GM23338 (cell line): ENCODE measurements at regions not wholly inside any gene's neighbourhood (a gene's known extent, or its start where the extent isn't known, plus 50 kb on each side); places are given as distances from the start of the nearest gene placed in this dataset.

Experiments
- CREB1 ChIP-seq: fragments of 250-450 bp; sonication (Bioruptor Pico); IDR thresholded peaks from 2 replicates; pipeline ENCODE4 v1.5.0; 2020; ENCODE audit warnings: low read depth, mild to moderate bottlenecking, moderate library complexity
- CTCF ChIP-seq, 2 experiments: fragments of 200-600 bp in 1 of 2; sonication (generic) in 1 of 2; conservative IDR thresholded peaks; 2 replicates each; pipeline versions ENCODE4 v1.5.1 to v1.6.1; 2016 to 2017; ENCODE audit warnings: antibody characterized with exemption in 2 of 2, low read depth in 2 of 2, mild to moderate bottlenecking in 2 of 2, moderate library complexity in 1 of 2
- ETS1 ChIP-seq: IDR thresholded peaks from 2 replicates; pipeline ENCODE4 v1.6.1; 2016; ENCODE audit warnings: antibody characterized with exemption
- EZH2 ChIP-seq: fragments of 200-600 bp; sonication (generic); IDR thresholded peaks from one replicate; pipeline ENCODE4 v1.8.0; 2017; ENCODE audit warnings: antibody characterized with exemption, mild to moderate bottlenecking, low read depth; ENCODE audit not compliant: unreplicated experiment
- EZH2phosphoT487 ChIP-seq: fragments of 200-600 bp; sonication (generic); IDR thresholded peaks from one replicate; pipeline ENCODE4 v1.8.1; 2018; ENCODE audit warnings: antibody characterized with exemption; ENCODE audit not compliant: unreplicated experiment
- JUNB ChIP-seq: IDR thresholded peaks from one replicate; pipeline ENCODE4 v1.6.1; 2016; ENCODE audit warnings: antibody characterized with exemption; ENCODE audit not compliant: unreplicated experiment
- POLR2AphosphoS5 ChIP-seq: IDR thresholded peaks from 2 replicates; pipeline ENCODE4 v1.6.1; 2016; ENCODE audit warnings: antibody characterized with exemption, low read depth
- REST ChIP-seq: IDR thresholded peaks from one replicate; pipeline ENCODE4 v1.6.1; 2018; ENCODE audit warnings: antibody characterized with exemption; ENCODE audit not compliant: unreplicated experiment
- ZNF462 ChIP-seq: fragments of 250-450 bp; sonication (Bioruptor Pico); IDR thresholded peaks from 2 replicates; pipeline ENCODE4 v1.5.0; 2020; ENCODE audit warnings: mild to moderate bottlenecking, moderate library complexity

GRCh38 chr2:62423883-62424458 is 82.0 kb downstream of the TMEM17 start:
- no peak for TF ChIP-seq CTCF (conservative IDR thresholded peaks at IDR 0.05; ENCODE audit: low read depth in 2 of 2)
- no peak for TF ChIP-seq ETS1
- no peak for TF ChIP-seq EZH2
- TF ChIP-seq CREB1, result no peak
- no peak for TF ChIP-seq POLR2AphosphoS5
- TF ChIP-seq REST, result no peak
- TF ChIP-seq EZH2phosphoT487, result no peak
- TF ChIP-seq JUNB, result no peak
- no peak for TF ChIP-seq ZNF462
